ENCODE measurements at regions not wholly inside any gene's neighbourhood (a gene's known extent, or its start where the extent isn't known, plus 50 kb on each side); places are given as distances from the start of the nearest gene placed in this dataset.

DNA sequence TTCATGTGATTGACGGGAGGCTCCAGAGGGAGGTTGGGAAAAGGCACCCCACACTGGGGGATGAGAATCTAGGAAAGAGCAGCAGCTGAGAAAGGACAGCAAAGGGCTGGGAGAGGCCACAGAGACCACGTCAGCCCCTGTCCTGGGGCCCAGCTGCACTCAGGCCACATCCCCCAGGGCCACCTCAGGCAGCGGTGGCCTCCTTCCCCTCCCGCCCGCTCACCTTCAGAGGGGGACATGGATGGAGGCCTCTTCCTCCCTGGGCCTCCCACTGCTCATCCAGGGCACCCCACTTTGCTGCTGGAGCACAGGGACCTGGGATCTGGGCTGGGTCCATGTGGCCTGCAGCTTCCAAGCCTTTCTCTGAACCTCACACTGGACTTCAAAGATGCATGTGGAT is 199.8 kb upstream of the HDAC4 start:
- no peak for TF ChIP-seq RFX5 (IDR thresholded peaks at IDR 0.05; ENCODE audit: low read depth, low read length)
- no peak for TF ChIP-seq ZNF212 (CRISPR knock-in tag; IDR thresholded peaks at IDR 0.05)
- TF ChIP-seq TFAP4 (CRISPR knock-in tag; IDR thresholded peaks at IDR 0.05; ENCODE audit: borderline replicate concordance) = no peak
- TF ChIP-seq CTCF (IDR thresholded peaks at IDR 0.05 in 2 of 3, conservative IDR thresholded peaks at IDR 0.05 in 1 of 3; ENCODE audit: insufficient read depth in 2 of 3, low read depth in 1 of 3, low read length in 3 of 3) = no peak
- TF ChIP-seq POLR2A (conservative IDR thresholded peaks at IDR 0.05) = no peak
- no peak for TF ChIP-seq ESRRA (IDR thresholded peaks at IDR 0.05; ENCODE audit: borderline replicate concordance, low read depth)
- no peak for TF ChIP-seq MEF2D (tag; conservative IDR thresholded peaks at IDR 0.05; ENCODE audit: low read depth)
